G401 (cell line): ENCODE measurements at regions not wholly inside any gene's neighbourhood (a gene's known extent, or its start where the extent isn't known, plus 50 kb on each side); places are given as distances from the start of the nearest gene placed in this dataset.
A peak's percentile ranks its signal among the peaks of the same experiment; 100 is the strongest.

Experiments
- DNase-seq: peaks from one replicate; pipeline ENCODE4 v3.0.0-alpha.2; 2015; ENCODE audit warnings: low spot score
- in situ Hi-C: cut with HindIII; loops from 2 replicates; pipeline ENCODE4 v1.10.0; 2016; ENCODE audit warnings: low sequenced_read_pairs, mixed read lengths

GRCh38 chr6:102438171-102438570 lies 1044.7 kb downstream of the GRIK2 start:
- in situ Hi-C loops: no loop called here
- peak; percentile 98 for DNase-seq

- in situ Hi-C loops: no loop called here
- DNase-seq: no peak
These were observed 1024.0 kb downstream of the GRIK2 start for GRCh38 chr6:102417368-102417998.

GRCh38 chr6:102415891-102416290 lies 1022.4 kb downstream of the GRIK2 start:
- DNase-seq: no peak
- in situ Hi-C loops: no loop called here

GRCh38 chr6:102411796-102412195 lies 1018.3 kb downstream of the GRIK2 start:
- DNase-seq: peak; percentile 51
- in situ Hi-C loops: no loop called here

- in situ Hi-C loops: no loop called here
- no peak for DNase-seq
These were observed 1014.6 kb downstream of the GRIK2 start for GRCh38 chr6:102407886-102408741.

GRCh38 chr6:102405860-102406259 lies 1012.4 kb downstream of the GRIK2 start:
- DNase-seq: no peak
- in situ Hi-C loops: no loop called here

- in situ Hi-C loops: no loop called here
- DNase-seq: peak; percentile 51
These were observed 1009.3 kb downstream of the GRIK2 start for GRCh38 chr6:102402635-102403329.

- DNase-seq: no peak
- in situ Hi-C loops: no loop called here
These were observed 1005.4 kb downstream of the GRIK2 start for GRCh38 chr6:102398788-102399390.

GRCh38 chr6:102390541-102390940 lies 997.0 kb downstream of the GRIK2 start:
- no peak for DNase-seq
- in situ Hi-C loops: no loop called here

GRCh38 chr6:102389994-102390393 lies 996.5 kb downstream of the GRIK2 start:
- DNase-seq: no peak
- in situ Hi-C loops: no loop called here

- in situ Hi-C loops: no loop called here
These were observed 994.0 kb downstream of the GRIK2 start for GRCh38 chr6:102387326-102388033.

GRCh38 chr6:102381203-102381602 lies 987.7 kb downstream of the GRIK2 start:
- in situ Hi-C loops: no loop called here
- no peak for DNase-seq

More at GRCh38 chr6:102387326-102388033, 994.0 kb downstream of the GRIK2 start:
- peak; percentile 24 for DNase-seq

- DNase-seq: no peak
- in situ Hi-C loops: no loop called here
These were observed 962.7 kb downstream of the GRIK2 start for GRCh38 chr6:102356170-102356569.

GRCh38 chr6:102355578-102355977 lies 962.1 kb downstream of the GRIK2 start:
- no peak for DNase-seq
- in situ Hi-C loops: no loop called here

- no peak for DNase-seq
- in situ Hi-C loops: no loop called here
These were observed 959.0 kb downstream of the GRIK2 start for GRCh38 chr6:102352552-102352951.

- in situ Hi-C loops: no loop called here
- DNase-seq: no peak
These were observed 951.3 kb downstream of the GRIK2 start for GRCh38 chr6:102344769-102345168.

- no peak for DNase-seq
- in situ Hi-C loops: no loop called here
These were observed 946.8 kb downstream of the GRIK2 start for GRCh38 chr6:102340311-102340710.

GRCh38 chr6:102333736-102334135 lies 940.2 kb downstream of the GRIK2 start:
- in situ Hi-C loops: no loop called here
- DNase-seq: no peak

GRCh38 chr6:102327697-102328225 lies 934.3 kb downstream of the GRIK2 start:
- DNase-seq: no peak
- in situ Hi-C loops: no loop called here
